SK-N-DZ (cell line): ENCODE measurements at regions not wholly inside any gene's neighbourhood (a gene's known extent, or its start where the extent isn't known, plus 50 kb on each side); places are given as distances from the start of the nearest gene placed in this dataset.
"Not testable (repeated sequence)": the region's sequence is repeated elsewhere in the genome, so short reads cannot be mapped to it uniquely, and the experiment has no call there.

ENCODE experiments used
- DNase-seq: peaks from one replicate; pipeline ENCODE4 v3.0.0-alpha.2; 2015; ENCODE audit warnings: low spot score

GRCh38 chr6:133047706-133048105 lies 193.5 kb upstream of the EYA4 start:
- no peak for DNase-seq

GRCh38 chr6:133051240-133051639 lies 189.9 kb upstream of the EYA4 start:
- no peak for DNase-seq

- no peak for DNase-seq
These were observed 188.7 kb upstream of the EYA4 start for GRCh38 chr6:133052465-133052864.

GRCh38 chr6:133055441-133055966 lies 185.7 kb upstream of the EYA4 start:
- DNase-seq: no peak

GRCh38 chr6:133057352-133057751 lies 183.8 kb upstream of the EYA4 start:
- no peak for DNase-seq

- no peak for DNase-seq
These were observed 179.1 kb upstream of the EYA4 start for GRCh38 chr6:133062077-133062476.

- no peak for DNase-seq
These were observed 178.4 kb upstream of the EYA4 start for GRCh38 chr6:133062696-133063306.

- no peak for DNase-seq
These were observed 173.2 kb upstream of the EYA4 start for GRCh38 chr6:133067960-133068359.

GRCh38 chr6:133070410-133071043 lies 170.6 kb upstream of the EYA4 start:
- no peak for DNase-seq

- no peak for DNase-seq
These were observed 161.3 kb upstream of the EYA4 start for GRCh38 chr6:133079901-133080300.

- no peak for DNase-seq
These were observed 157.7 kb upstream of the EYA4 start for GRCh38 chr6:133083248-133083967.

GRCh38 chr6:133085471-133085870 lies 155.7 kb upstream of the EYA4 start:
- DNase-seq: no peak

- DNase-seq: no peak
These were observed 155.3 kb upstream of the EYA4 start for GRCh38 chr6:133085896-133086295.

GRCh38 chr6:133088931-133089695 lies 152.0 kb upstream of the EYA4 start:
- no peak for DNase-seq

- DNase-seq: no peak
These were observed 149.0 kb upstream of the EYA4 start for GRCh38 chr6:133092199-133092598.

GRCh38 chr6:133092771-133093170 lies 148.4 kb upstream of the EYA4 start:
- DNase-seq: no peak

GRCh38 chr6:133093211-133093610 lies 147.9 kb upstream of the EYA4 start:
- DNase-seq: not testable (repeated sequence)

GRCh38 chr6:133093956-133094355 lies 147.2 kb upstream of the EYA4 start:
- DNase-seq: no peak

- DNase-seq: no peak
These were observed 143.9 kb upstream of the EYA4 start for GRCh38 chr6:133097208-133097607.

- DNase-seq: no peak
These were observed 141.6 kb upstream of the EYA4 start for GRCh38 chr6:133099573-133099972.

- no peak for DNase-seq
These were observed 140.3 kb upstream of the EYA4 start for GRCh38 chr6:133100865-133101264.

- no peak for DNase-seq
These were observed 139.4 kb upstream of the EYA4 start for GRCh38 chr6:133101790-133102189.
